ENCODE measurements at regions not wholly inside any gene's neighbourhood (a gene's known extent, or its start where the extent isn't known, plus 50 kb on each side); places are given as distances from the start of the nearest gene placed in this dataset.

DNA sequence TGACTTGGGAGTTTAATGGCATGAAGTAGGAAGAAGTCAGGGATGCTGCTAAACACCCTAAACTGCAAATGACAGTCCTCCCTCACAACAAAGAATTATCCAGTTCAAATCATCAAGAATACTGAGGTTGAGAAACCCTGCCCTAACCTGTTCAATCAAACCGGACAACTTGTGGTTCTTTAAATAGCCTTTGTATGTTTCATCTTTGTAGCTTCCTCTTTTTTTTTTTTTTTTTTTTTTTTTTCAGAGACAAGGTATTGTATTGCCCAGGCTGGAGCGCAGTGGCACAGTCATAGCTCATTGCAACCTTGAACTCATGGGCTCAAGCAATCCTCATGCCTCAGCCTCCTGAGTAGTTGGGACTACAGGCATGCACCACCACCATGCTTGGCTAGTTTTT is 52.5 kb upstream of the TTC29 start:
- no peak for DNase-seq (ENCODE audit: low read depth)

DNA sequence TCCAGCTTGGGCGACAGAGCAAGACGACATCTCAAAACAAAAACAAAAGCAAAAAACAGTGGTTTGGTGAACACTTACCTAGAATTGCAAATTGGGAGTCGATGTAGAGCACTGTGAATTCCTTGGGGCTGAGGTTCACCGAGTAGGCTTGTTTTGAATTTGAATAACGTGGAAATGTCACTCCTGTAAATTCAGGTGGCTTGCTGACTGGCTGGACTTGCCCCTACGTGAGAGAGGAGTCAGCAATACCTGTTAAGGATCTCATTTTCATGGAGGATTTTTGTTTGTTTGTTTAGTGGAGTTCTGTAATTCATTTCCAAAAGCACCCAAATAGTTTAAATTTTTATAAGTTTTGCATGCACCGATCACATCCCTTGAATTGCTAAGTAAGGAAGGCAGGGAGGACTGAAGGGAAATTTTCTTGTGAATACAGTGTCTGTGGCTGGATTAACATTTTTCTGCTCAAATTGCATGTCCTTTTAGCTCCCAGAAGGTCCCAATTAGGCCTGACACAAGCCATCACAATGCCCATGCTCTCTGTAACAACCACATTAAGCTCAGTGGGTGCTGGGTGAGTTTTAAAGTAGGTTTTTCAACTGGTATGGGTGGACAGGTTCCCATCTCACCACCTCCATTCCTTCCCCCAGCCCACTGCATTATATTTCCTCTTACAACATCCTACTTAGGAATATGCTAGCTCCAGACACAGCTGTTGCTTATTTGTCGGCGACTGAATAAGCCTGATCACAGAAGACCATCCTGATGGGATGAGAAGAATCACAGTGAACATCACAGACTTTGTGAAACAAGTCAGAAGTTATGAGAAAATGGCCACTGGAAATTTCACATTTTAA is 58.5 kb upstream of the TTC29 start:
- DNase-seq (ENCODE audit: low read depth): no peak

DNA sequence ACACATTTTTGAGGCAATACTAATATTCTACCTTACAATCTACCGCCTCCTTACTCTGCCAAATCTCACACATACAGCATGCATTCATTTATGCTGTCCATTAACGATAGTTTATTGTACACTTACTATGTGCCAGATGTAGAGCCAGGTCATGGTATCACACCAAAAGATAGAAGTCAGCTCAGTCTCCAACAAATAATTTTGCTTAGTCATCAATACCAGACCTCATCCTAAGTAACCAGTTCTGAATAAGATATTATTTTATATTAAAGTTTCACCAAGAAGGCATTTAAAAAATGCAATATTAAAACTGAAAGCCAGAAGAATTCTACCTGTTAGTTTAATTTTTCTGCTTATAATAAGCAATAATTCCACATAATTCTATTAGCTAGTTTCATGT is 60.6 kb upstream of the TTC29 start:
- no peak for DNase-seq (ENCODE audit: low read depth)

DNA sequence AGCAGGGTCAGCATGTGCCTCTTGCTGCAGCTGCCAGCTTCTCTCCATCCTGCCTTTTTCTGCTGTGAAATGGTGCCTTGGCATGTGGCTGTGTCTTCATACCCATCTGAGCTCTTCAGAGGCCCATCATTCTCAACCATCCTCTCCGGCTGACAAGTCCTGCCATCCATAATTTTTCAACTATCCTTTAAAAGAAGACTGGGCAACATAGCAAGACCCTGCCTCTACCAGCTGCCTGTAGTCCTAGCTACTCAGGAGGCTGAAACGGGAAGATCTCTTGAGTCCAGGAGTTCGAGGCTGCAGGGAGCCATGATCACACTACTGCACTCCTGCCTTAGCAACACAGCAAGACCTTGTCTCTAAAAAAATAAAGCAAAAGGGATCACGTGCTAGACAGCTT is 64.2 kb upstream of the TTC29 start:
- no peak for DNase-seq (ENCODE audit: low read depth)

DNA sequence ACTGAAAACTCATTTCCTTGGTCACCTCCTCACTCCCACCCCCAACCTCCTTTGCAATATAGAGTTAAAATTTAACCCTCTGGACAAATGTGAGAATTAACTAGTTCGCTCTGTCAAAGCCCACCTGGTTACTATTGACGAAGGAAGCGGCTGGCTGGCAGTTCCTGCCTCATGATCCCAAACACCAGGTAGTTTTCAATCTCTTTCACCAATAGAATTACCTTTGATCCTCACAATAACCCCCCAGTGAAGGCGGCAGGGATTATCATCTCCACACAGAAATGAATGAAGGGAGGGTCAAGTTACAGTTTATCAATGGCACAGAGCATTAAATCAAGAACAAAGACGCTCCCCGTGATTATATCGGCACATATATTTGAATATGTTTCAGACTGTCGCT is 65.7 kb upstream of the TTC29 start:
- no peak for DNase-seq (ENCODE audit: low read depth)

DNA sequence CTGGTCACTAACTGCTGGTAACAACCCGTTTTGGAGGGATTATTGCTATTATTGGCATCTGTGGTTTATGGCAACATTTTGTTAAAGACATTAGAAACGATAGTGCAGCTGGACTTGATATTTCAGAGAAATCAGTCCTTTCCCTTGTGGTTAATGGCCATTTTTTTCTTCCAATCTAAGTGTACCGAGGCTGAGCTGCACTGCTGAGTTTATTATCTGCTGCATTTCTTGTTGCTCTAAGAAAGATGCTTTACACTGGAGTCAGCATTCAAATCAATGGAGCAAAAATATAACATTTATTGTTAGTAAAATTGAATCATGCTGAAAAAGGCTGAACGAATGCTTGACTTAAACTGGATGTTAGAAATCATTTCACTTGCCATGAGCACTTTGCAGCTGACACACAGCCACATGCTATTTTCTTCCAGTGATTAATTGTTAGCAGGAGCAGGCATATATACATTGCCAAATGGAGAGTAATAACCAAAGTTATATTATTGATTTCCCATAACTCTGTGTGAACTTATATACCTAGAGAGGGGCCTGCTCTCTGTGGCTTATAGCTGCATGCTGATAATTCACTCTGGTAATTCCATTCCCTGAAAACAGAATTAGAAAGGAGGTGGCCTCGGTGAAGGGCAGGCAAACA is 66.5 kb upstream of the TTC29 start:
- DNase-seq (ENCODE audit: low read depth): no peak

DNA sequence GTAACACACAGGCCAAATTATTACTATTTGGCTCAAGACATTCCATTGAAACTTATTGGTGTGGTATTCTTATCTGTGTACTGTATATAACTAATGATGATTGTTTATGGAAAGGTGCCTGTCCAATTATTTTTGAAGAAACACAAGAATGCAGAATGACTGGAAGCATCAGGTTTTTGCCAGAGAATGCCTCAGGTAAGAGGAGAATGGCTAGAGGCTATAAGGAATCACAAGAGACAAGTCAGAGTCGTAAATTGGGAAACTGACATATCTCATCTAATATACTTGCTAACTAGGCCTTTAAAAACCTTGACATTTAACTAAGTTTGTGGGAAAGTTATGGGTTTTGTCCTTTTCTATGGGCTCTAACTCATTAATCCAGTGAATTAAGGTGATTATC is 69.3 kb upstream of the TTC29 start:
- DNase-seq (ENCODE audit: low read depth): no peak

DNA sequence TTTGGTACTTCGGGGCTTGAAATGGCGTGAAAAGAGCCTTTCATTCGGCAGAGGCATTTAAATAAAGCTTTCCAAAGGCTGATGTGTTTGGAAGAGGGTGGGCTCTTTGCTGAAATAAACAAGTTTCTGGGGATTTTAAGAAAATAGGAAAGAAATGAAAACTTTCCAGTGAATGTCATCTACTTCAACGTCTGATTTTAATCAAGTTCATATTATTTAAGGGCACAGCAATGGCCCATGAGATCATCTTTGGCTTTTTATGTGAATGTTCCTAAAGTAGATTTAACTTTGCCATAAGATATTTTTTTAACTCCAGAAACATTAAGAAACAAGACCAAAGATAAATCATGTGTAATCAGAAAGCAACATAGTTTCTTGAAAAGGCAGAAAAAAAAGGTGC is 69.8 kb upstream of the TTC29 start:
- no peak for DNase-seq (ENCODE audit: low read depth)

DNA sequence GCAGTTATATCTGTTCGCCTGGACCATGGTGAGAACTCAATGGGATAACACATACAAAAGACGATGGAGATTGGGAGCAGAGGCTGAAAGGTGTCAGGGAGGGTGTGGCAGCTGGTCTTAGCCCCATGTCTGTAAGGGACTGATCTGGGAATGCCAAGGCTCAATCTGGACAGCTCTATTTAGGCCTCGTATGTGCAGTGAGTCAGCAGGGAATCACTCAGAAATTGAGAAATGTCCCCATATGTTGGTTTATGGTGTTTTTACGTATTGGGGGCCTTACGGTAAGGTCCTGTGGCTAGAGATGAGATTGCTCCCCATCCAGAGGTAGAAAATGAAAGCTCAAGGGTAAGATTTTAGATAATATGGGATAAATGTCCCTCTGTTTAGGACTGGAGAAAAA is 71.4 kb upstream of the TTC29 start:
- no peak for DNase-seq (ENCODE audit: low read depth)

DNA sequence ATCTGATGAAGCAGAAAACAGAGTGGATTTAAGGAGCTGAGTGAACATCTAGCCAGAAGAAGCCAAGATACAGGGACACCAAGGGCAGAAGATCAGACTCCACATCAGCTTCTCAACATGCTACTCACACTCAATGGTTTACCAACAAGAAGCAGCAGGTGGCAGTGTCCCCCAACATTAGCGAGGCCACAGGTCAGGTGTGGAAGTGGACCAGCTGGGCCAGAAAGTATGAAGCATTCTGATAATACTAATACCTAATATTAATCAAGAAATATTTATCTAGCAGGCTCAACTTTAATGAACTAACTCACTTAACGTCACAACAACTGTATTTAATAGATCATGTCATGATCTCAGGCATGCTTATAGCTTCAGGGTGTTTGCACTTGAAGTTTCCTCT is 73.4 kb upstream of the TTC29 start:
- DNase-seq (ENCODE audit: low read depth): peak; percentile 6

DNA sequence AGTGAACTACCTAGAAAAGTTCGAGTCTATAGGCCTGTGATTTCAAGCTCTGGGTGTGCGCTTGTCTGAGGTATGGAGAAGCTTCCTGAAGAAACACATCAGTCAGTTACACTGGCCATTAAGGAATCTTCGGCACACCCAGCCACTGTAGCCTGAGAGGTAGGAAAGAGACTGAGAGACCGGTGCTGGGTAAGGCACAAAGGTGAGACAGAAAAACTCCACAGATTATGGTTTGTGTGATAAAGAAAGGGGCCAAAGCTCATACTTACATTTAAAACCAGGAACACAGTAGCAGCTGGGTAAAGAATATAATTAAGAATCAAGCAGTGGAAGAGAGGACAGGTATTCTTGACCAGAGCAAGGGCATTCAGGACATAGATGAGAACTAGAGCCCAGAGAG is 74.8 kb upstream of the TTC29 start:
- DNase-seq (ENCODE audit: low read depth): no peak

DNA sequence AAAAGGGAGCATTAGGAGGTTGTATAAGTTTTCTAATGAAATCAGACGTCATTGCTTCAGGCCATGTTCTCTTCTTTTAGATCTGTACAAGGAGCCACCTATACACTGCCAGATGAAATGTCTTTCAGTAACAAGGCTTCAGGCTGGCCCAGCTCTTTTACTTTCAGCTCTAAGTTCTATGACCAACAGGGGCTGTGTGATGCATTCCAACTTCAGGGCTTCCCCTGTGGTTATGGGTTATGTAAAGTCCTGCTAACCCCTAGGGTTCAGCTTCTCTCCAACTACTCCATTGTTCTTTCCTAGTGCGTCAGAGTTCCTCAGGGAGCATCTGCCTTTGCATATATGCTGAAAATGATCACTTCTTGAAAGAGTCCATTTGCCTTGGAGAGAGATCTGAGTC is 79.4 kb upstream of the TTC29 start:
- DNase-seq (ENCODE audit: low read depth): no peak

DNA sequence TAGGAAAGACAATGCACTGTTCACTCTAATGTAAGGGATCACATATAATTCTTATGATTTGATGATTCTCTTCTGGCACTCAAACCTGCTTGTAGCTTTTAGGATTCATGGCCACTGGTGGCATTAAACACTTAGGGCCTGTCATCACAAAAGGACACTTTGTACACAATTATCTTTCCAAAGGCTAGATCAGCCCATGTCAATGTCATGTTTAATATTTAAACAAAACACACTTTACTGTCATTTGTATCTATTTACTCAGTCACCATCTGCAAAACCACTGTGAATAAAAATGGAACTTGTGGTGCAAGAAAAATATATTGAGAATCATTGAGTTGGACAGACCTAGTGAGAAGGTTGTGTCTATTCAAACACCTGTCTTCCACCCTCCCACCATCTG is 83.6 kb upstream of the TTC29 start:
- DNase-seq (ENCODE audit: low read depth): no peak

DNA sequence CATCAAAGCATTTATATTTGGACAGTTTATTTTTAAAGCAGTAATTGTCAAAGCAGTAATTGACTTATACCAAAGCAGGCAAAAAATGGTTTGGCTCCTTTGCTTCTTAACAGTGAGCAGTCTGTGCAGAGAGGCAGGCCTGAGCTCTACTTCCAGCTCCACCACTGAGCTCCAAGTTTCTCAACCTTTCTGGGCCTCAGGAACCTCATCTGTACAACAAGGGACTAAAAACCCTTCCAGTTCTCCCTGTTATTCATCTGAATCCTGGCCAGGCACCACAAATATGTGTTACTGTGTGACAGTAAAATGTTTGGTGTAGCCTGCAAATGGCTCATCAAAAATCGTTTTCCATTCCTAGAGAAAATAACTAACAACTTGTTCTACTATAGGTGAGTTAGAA is 88.7 kb upstream of the TTC29 start:
- no peak for DNase-seq (ENCODE audit: low read depth)

DNA sequence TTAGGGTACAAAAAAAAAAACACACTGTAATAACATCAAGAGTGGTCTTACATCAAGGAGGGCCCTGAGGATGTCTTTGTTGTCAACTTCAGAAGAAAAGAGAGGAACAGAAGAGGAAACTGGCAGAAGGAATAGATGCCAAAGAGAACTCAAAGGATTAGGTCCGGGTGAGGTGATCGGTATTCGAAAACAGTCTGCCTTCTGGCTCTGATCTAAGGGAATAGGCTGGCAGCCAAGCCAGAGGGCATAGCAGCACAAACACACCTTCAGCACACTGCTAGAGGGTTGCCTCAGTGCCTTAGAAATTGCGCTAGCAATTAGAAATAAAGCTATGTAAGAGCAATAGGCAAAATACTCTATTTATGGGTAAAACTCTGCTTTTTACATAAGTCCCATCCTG is 91.4 kb upstream of the TTC29 start:
- DNase-seq (ENCODE audit: low read depth): no peak

DNA sequence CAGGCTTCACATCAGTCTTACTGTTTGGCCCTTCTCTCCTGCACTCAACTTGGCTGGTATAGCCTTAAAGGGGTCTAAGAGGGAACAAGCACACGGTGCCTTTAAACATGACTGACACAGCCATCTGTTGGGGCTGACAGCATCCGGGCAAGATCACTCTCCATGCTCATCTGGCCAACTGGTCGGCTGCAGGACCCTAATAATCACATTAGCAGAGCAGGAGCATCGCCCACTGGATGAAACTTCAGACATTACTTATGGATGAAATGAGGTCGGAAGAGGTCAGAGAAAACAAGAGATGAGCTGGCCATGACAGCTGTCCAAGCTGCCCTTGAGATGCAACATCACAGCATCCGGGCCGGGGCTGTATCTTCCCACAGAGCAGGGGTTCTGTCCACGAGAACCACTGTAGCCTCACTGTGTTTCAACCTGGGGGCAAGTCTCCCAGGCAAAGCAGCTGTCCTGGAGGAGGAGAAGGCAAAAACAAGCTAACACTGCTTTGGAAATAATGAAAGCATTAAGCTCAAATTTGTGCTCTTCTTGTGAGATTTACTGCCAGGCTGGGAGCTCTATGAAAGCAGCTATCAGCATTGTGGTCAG is 94.4 kb upstream of the TTC29 start:
- no peak for DNase-seq (ENCODE audit: low read depth)

DNA sequence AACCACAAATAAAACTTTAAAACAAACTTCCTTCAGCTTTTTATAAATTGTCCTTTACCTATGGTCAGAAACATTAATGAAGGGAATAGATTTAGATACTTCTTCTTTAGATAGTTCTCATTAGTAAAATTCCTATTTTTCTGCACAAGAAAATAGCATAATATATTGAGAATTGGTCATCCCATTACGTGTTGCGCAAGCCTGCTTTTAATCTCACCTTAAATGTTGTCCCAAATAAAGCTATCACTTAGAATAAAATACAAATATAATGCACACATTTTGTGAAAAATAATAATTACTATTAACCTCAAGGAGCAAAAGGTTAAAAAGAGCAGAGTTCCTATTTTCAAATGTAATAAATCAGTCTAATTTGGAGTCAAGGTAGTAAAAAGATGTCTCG is 95.2 kb upstream of the TTC29 start:
- no peak for DNase-seq (ENCODE audit: low read depth)

DNA sequence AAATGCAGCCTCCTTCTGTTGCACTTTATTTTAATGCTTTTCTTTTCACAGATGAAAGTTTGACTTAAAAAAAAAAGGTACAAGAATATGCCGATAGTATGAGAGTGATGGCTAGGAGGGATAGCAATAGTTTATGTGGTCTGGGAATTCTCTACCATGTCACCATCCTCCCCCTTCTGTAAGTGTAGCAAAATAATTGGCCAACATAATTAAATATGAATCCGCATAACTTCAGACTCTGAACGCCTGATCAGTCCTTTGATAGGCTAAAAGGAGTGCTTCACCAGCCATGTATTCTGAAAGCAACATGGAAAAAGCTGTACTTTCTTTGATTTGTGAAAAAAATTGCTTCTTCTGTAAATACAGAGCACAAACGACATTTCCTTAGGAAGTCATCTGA is 95.7 kb upstream of the TTC29 start:
- no peak for DNase-seq (ENCODE audit: low read depth)

DNA sequence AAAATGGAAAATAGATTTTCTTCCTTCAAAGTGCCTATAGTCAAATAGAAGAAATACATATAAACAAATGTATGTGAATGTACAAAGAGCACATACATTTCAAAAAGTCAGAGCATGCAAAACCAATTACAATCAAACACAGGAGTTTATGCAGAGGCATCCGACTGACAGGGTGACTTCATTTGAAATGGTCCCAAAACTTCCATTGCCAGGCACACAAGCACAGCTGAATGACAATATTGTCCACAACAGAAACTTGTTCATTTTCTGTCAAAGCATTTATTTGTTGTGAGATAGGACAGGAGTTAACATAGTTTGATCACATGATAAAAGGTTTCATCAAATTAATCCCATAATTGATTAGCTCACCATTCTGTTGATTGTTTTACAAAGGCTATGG is 96.4 kb upstream of the TTC29 start:
- no peak for DNase-seq (ENCODE audit: low read depth)

DNA sequence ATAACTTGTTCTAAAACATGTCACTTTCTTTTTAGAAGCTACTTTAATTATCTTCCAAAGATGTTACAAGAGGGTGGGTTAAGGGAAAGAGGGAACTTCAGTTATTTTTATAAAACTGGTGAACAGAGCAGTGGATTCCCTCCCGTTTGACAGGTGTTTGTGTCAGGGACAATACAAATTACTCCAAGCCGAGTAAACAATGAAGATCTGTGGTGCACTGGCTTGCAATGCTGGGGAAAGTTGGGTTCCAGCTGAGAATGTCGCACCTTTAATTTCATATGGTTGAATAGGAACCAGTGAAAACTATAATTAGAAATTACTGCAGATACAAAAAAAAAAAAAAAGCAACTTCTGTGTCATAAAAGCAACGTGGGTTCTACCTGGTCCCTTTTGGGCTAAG is 98.6 kb upstream of the TTC29 start:
- no peak for DNase-seq (ENCODE audit: low read depth)

DNA sequence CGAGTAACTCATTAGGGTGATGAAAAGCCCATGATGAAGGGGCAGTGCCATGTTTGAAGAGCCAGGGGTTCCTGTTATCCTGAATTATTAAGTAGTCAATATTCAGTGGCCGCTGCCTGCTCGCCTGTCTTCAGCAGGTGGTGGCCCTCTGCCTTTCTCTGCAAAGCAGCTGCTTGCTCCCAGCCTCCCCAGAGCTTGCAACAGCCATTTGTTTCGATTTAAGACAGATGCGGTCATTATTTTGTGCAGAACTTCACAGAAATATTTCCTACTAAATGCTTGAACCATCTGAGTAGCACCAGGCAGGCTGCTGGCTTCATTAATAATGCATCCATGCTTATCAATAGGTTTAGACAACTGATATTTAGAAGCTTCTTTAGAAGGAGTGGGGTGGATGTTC is 104.3 kb upstream of the TTC29 start:
- no peak for DNase-seq (ENCODE audit: low read depth)

DNA sequence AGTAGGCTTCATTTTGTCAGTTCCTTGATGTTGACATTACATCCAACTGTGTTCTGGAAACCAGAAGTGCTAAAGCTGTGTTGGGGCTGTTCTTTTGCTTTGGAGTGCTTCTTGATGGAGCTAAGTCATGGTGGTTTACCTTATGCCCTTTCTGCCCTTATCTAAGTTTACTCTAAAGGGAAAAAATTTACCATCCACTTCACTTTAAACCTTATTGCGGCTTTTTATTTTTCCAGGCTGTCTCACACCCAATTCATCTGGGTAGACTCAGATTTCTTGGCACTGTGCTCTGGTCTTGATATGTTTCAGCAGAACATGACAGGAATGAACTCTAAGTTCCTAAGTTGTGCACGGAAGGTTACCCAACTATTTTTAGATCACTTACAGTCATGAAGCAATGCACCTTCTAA is 104.7 kb upstream of the TTC29 start:
- DNase-seq (ENCODE audit: low read depth): no peak

DNA sequence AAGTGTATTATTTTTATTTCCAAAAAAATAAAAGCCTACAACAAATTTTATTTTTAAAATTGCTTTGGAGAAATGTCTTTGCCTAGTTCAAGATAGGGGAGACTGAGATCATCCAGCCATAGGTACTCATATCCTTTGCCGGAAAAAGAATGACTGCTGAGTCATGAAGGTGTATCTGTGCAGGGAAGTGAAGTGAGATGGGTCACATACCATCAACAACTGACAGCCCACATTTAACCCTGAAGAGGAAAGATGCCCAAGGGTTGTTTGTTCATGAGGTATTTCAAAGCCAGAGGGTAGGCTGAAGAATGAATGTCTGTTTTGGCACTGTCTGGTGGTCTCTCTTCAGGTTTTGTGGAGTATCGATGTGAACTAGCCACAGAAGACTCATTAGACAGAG is 106.7 kb upstream of the TTC29 start:
- DNase-seq (ENCODE audit: low read depth): no peak
